ENCODE measurements at regions not wholly inside any gene's neighbourhood (a gene's known extent, or its start where the extent isn't known, plus 50 kb on each side); places are given as distances from the start of the nearest gene placed in this dataset.

DNA sequence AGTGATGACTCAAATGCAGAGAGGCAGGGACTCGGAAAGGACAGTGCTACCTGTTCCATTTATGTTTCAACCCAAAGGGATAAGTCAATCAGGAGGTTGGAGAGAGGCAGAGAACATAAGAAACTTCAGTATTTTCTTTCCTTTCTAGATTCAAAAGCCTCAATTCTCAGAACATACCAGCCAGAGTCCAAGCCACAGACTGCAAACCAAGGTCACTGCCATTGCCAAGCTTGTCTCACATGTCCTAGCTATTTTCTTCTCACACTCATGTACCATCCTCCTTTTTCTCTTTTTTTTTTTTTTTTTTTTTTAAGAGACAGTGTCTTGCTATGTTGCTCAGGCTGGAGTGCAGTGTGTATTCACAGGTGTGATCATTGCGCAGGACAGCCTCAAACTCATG is 111.7 kb upstream of the AKIP1 start:
- DNase-seq = no peak

GRCh38 chr11:8800520-8801110 is 110.4 kb upstream of the AKIP1 start:
- DNase-seq = no peak

DNA sequence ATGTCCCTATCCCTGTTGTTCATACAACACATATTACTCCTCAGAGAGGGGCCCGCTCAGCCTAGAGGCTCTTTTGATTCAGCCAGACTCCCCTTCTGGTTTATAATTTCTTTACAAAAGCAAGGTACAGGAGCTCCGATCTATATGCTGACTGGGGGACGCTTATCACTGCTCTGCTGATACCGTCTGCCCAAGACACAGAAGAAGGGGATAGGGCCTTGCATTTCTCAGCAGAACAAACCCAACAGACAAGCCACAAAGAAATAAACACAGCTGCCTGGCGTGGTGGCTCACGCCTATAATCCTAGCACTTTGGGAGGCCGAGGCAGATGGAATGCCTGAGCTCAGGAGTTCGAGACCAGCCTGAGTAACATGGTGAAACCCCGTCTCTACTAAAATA is 109.9 kb upstream of the AKIP1 start:
- no peak for DNase-seq

DNA sequence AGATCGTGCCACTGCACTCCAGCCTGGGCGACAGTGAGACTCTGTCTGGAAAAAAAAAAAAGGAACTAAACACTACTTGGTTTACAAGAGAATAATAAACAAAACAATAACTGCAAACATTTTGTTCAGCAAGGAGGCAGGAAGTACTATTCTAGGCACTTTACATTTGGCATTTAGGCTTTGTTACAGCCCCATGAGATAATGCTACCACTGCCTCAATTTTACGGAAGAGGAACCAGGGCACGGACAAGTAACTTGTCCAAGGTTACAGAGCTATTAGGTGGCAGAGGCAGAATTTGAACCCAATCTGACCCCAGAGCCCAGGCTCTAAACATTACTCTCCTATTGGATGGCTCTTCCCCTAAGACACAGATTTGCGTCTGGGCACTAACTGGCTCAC is 108.7 kb upstream of the AKIP1 start:
- no peak for DNase-seq

- DNase-seq = no peak
These were observed 107.0 kb upstream of the AKIP1 start for GRCh38 chr11:8803973-8804372.

DNA sequence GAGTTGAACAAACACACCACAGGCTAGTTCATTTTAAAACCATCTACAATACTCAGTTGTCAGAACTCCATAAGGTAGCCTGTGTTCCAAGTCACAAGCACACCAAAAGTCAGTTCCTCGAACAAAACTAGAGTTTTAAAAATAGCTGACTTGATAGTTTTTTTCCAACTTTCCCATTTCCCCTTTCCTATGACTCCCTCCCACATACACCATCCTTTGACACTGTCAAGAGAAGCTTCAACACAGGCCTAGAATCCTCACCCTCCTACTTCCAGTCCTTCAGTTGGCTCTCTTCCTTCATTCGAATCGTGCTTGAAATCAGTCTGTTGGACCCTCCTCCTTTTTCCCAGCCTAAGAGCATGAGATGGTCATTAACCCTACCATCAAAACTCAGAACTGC is 105.7 kb upstream of the AKIP1 start:
- no peak for DNase-seq

- no peak for DNase-seq
These were observed 104.0 kb upstream of the AKIP1 start for GRCh38 chr11:8806974-8807373.

DNA sequence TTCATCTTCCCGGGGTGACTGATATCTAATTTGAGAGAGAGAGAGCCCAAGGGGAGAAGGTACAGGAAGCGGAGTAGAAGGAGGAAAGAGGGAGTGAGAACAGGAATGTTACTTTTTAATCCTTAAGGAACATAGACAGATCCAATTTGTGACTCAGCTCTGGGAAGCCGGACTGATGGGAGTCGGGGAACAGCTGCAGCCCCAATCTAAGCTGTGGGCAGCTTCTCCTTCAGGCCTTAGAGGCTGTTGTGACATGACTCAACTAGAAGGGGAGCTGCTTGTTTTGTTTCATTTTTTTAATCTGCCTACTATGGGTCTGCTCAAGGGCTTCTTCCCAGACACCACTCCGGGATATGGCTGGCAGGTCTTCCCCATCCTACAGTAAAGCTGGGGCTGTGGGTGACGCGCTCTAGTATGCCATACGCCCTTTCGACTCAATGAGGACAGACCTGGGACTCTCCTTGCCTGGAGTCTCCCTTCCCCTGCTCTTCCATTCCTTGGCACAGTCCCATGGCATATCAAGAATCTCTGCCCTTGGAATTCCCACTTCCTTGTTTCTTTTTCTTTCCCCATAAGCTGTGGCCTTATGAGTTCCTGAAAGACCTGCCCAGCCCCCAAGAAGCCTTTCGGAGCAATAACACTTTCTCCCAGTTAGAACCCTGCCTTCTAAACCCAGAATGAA is 103.3 kb upstream of the AKIP1 start:
- DNase-seq = no peak

DNA sequence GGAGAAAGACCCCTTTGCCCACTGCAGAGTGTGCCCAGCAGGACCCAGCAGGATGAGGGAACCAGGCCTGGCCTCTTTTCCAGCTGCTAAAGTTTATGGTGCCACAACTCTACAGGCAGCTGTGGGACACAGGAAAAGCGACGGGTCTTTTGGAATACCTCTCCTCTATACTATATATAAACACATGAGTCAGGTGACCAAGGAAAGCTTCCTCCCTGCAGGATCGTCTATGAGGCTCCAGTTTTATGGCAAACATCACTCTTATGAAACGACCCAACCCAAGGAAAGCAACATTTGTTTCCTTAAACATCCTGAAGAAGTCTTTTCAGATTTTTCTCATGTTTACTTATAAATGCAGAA is 102.8 kb upstream of the AKIP1 start:
- DNase-seq = no peak

DNA sequence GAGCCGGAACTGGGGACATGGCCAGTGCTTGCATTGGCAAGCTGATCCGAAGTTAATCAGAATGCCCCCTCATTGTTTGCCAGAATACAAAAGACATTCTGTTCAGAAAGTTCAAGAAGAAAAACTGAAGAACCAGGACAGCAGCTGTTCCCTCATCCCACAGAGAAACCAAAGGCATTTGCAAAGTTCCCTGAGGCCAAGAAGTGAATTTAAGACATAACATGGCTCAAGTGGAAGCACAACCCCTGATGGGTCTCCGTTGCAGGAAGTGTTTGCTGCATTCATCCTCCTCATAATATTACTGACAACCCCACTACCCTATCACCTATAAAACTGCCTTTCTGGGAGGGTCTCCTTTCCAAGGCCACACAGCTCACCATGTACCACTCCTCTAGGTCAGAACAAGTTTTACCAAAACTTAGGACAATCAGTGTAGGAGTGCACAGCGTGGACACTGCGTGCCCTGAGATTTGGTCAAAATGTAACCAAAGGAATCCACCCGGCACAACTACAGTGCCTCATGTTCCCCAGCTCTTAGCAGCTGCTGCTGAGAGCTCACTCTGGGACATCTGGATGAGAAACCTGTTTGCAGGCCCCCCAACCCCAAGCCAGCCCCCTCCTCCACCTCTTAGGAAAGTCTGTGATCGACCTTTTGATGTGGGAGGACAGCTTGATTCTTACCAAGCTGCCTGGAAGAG is 101.6 kb upstream of the AKIP1 start:
- no peak for DNase-seq

DNA sequence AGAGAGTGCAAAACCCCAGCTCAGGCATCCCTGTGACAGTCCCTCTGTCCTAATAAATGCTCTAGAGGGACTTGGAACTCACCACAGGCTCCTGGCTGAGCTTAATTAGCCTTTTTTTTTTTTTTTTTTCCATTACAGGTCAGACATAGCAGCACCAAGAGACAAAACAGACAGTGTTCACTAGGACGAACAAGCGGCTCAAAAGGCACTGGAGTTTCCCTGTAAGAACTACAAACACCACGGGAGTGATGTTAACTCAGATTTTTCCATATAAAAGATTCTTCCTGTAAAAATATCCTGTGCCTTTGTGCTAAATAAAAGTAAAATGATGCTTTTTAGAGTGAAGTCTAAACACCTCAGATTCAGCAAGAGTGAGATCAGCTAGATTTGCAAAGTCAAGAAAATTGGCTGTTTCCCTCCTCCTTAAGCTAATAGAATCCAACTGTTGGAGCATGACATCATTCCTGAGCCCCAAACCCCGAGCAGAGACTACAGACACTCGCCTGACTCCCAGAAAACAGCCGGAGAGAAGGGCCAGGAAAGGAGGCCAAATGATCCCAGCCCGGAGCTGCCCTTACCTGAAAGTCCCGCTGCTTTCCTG is 101.0 kb upstream of the AKIP1 start:
- no peak for DNase-seq

DNA sequence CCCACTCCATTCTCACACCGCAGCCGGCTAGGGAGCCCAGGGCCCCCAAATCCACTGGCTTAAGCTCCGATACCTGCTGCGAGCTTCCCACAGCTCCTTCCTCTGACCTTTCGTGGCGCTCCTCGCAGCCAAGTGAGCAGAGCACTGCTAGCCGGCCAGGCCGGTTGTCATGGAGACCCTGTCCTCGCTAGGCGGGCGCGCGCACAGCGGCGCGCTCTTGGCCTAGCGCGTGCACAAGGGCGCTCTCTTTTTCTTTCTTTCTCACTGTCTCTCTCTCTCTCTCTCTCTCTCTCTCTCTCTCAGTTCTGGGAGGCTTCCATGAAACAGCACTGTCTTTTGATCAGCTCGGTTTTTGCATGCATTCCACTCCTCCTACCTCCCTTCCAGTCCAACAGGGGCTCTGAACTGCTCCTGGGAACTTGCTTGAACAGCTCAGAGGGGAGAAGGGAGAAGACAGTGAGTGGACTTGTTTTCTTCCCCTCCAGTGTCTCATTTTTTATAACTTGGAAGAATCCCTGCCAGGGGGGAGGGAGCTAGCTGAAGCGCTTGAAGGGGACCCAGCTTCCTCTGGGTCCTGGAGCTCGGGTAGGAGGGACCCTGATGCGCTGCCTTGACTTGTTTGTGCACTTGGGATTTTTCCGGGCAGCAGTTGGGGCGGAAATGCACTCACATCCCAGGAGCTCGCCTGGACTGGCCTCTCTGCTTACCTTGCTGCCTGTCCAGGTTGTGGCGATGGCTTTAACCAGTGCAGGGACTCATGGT is 100.3 kb upstream of the AKIP1 start:
- peak; percentile 90 for DNase-seq

- no peak for DNase-seq
These were observed 99.4 kb upstream of the AKIP1 start for GRCh38 chr11:8811571-8811970.

- DNase-seq = no peak
These were observed 98.6 kb upstream of the AKIP1 start for GRCh38 chr11:8812438-8812837.

GRCh38 chr11:8813658-8814057 is 97.3 kb upstream of the AKIP1 start:
- peak; percentile 54 for DNase-seq

- no peak for DNase-seq
These were observed 96.6 kb upstream of the AKIP1 start for GRCh38 chr11:8814209-8814922.

GRCh38 chr11:8814923-8815240 is 96.1 kb upstream of the AKIP1 start:
- no peak for DNase-seq

DNA sequence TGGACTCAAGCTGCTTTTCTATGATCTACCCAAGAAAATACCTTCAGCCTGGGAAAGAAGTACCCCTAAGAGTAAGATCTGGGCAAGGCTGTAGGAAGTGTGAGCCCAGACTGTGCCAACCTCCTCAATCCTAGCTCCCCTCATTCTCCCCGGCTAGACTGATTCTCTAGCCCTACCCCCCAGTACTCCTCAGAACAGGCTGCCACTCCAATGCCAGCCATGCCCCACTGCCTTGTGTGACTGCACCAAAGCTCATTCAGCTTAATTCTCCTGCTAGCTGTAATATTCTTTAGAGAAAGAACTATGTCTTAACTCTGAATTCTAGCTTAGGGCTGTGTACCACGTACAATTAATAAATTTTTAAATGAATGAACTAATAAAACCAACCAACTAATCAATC is 92.6 kb upstream of the AKIP1 start:
- DNase-seq = no peak

DNA sequence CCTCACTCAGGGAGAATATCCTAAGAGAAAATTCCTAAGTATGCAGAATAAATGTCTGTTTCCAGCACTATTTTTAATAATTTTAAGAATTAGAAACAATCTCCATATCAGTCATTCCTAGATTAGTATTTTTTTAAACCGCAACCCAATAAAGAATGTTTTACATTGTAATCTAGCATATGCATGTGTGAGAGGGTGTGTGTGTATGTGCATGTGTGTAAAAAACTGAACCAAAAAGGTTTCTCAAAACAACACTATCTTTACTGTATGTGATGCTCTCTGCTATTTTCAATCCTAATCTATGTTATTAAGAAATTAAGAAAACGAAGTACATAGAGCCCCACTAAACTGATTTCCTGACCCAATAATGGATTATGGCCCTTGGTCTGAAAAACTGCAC is 90.6 kb upstream of the AKIP1 start:
- no peak for DNase-seq

GRCh38 chr11:8822469-8822868 is 88.5 kb upstream of the AKIP1 start:
- DNase-seq = no peak

- no peak for DNase-seq
These were observed 87.7 kb upstream of the AKIP1 start for GRCh38 chr11:8823174-8823742.
